ENCODE measurements at regions not wholly inside any gene's neighbourhood (a gene's known extent, or its start where the extent isn't known, plus 50 kb on each side); places are given as distances from the start of the nearest gene placed in this dataset.

GRCh38 chr14:104384776-104385071, 194.8 kb upstream of the C14orf180 start:
- Mint-ChIP-seq H3K4me3 (no peak overlapping the region), H3K27me3 (no peaks in the 10 kb centered on the region), H3K9me3 (peaks cover 16% of the 10 kb centered on the region), H3K27ac (ENCODE audit: low read depth) (no peak overlapping the region), H3K4me1 (peaks cover 4% of the 10 kb centered on the region), H3K36me3 (ENCODE audit: insufficient read depth) (no peaks in the 10 kb centered on the region)
- no peak for DNase-seq (ENCODE audit: low spot score in 2 of 2)
- no peak for ATAC-seq (replicated peaks; ENCODE audit: extremely low read depth, poor library complexity, severe bottlenecking)

- no peak for DNase-seq (ENCODE audit: low spot score in 2 of 2)
- Mint-ChIP-seq H3K9me3 (peaks cover 15% of the 10 kb centered on the region), H3K36me3 (ENCODE audit: insufficient read depth) (no peaks in the 10 kb centered on the region), H3K27ac (ENCODE audit: low read depth) (no peak overlapping the region), H3K27me3 (no peaks in the 10 kb centered on the region), H3K4me3 (no peak overlapping the region), H3K4me1 (peaks cover 8% of the 10 kb centered on the region)
- no peak for ATAC-seq (replicated peaks; ENCODE audit: extremely low read depth, poor library complexity, severe bottlenecking)
Observed at GRCh38 chr14:104385111-104385510, 194.5 kb upstream of the C14orf180 start.

GRCh38 chr14:104385531-104386101, 193.9 kb upstream of the C14orf180 start:
- H3K4me3 Mint-ChIP-seq, result no peak overlapping the region
- DNase-seq (ENCODE audit: low spot score in 2 of 2), result no peak
- H3K27ac Mint-ChIP-seq (ENCODE audit: low read depth), result no peak overlapping the region
- ATAC-seq (replicated peaks; ENCODE audit: extremely low read depth, poor library complexity, severe bottlenecking), result no peak
- H3K4me1 Mint-ChIP-seq, result peaks cover 13% of the 10 kb centered on the region
- H3K27me3 Mint-ChIP-seq, result no peaks in the 10 kb centered on the region
- peaks cover 9% of the 10 kb centered on the region for H3K9me3 Mint-ChIP-seq
- H3K36me3 Mint-ChIP-seq (ENCODE audit: insufficient read depth), result no peaks in the 10 kb centered on the region

GRCh38 chr14:104386151-104386841, 193.3 kb upstream of the C14orf180 start:
- H3K36me3 Mint-ChIP-seq (ENCODE audit: insufficient read depth), result no peaks in the 10 kb centered on the region
- no peaks in the 10 kb centered on the region for H3K27me3 Mint-ChIP-seq
- peaks cover 14% of the 10 kb centered on the region for H3K4me1 Mint-ChIP-seq
- ATAC-seq (replicated peaks; ENCODE audit: extremely low read depth, poor library complexity, severe bottlenecking), result no peak
- DNase-seq (ENCODE audit: low spot score in 2 of 2), result no peak
- H3K9me3 Mint-ChIP-seq, result peaks cover 6% of the 10 kb centered on the region
- H3K4me3 Mint-ChIP-seq, result no peak overlapping the region
- no peak overlapping the region for H3K27ac Mint-ChIP-seq (ENCODE audit: low read depth)

- H3K27me3 Mint-ChIP-seq, result no peaks in the 10 kb centered on the region
- peak overlapping the region; percentile 25 for H3K27ac Mint-ChIP-seq (ENCODE audit: low read depth)
- peaks cover 22% of the 10 kb centered on the region for H3K4me1 Mint-ChIP-seq
- no peak for DNase-seq (ENCODE audit: low spot score in 2 of 2)
- no peaks in the 10 kb centered on the region for H3K9me3 Mint-ChIP-seq
- no peak for ATAC-seq (replicated peaks; ENCODE audit: extremely low read depth, poor library complexity, severe bottlenecking)
- H3K4me3 Mint-ChIP-seq, result no peak overlapping the region
- peaks cover 2% of the 10 kb centered on the region for H3K36me3 Mint-ChIP-seq (ENCODE audit: insufficient read depth)
Observed at GRCh38 chr14:104387022-104388010, 192.2 kb upstream of the C14orf180 start.

GRCh38 chr14:104388011-104388521, 191.5 kb upstream of the C14orf180 start:
- no peaks in the 10 kb centered on the region for H3K27me3 Mint-ChIP-seq
- peak overlapping the region; percentile 25 for H3K27ac Mint-ChIP-seq (ENCODE audit: low read depth)
- no peak for ATAC-seq (replicated peaks; ENCODE audit: extremely low read depth, poor library complexity, severe bottlenecking)
- no peaks in the 10 kb centered on the region for H3K9me3 Mint-ChIP-seq
- H3K36me3 Mint-ChIP-seq (ENCODE audit: insufficient read depth), result peaks cover 2% of the 10 kb centered on the region
- no peak for DNase-seq (ENCODE audit: low spot score in 2 of 2)
- H3K4me1 Mint-ChIP-seq, result peaks cover 22% of the 10 kb centered on the region
- H3K4me3 Mint-ChIP-seq, result no peak overlapping the region

- Mint-ChIP-seq H3K9me3 (no peaks in the 10 kb centered on the region), H3K4me3 (peak overlapping the region; percentile 47), H3K4me1 (peaks cover 27% of the 10 kb centered on the region), H3K36me3 (ENCODE audit: insufficient read depth) (peaks cover 2% of the 10 kb centered on the region), H3K27me3 (no peaks in the 10 kb centered on the region), H3K27ac (ENCODE audit: low read depth) (peak overlapping the region; percentile 77)
- ATAC-seq (replicated peaks; ENCODE audit: extremely low read depth, poor library complexity, severe bottlenecking) (no peak), DNase-seq (ENCODE audit: low spot score in 2 of 2) (peak in 1 of 2 donors; percentile 13)
Observed at GRCh38 chr14:104388541-104389325, 190.8 kb upstream of the C14orf180 start.

GRCh38 chr14:104389326-104390220, 190.0 kb upstream of the C14orf180 start:
- DNase-seq (ENCODE audit: low spot score in 2 of 2), result peak in 1 of 2 donors; percentile 19
- H3K4me1 Mint-ChIP-seq, result peaks cover 35% of the 10 kb centered on the region
- peaks cover 2% of the 10 kb centered on the region for H3K36me3 Mint-ChIP-seq (ENCODE audit: insufficient read depth)
- peak; percentile 53 for ATAC-seq (replicated peaks; ENCODE audit: extremely low read depth, poor library complexity, severe bottlenecking)
- H3K27me3 Mint-ChIP-seq, result no peaks in the 10 kb centered on the region
- H3K4me3 Mint-ChIP-seq, result peak overlapping the region; percentile 47
- H3K9me3 Mint-ChIP-seq, result no peaks in the 10 kb centered on the region
- peak overlapping the region; percentile 77 for H3K27ac Mint-ChIP-seq (ENCODE audit: low read depth)

GRCh38 chr14:104390221-104390931, 189.2 kb upstream of the C14orf180 start:
- no peaks in the 10 kb centered on the region for H3K9me3 Mint-ChIP-seq
- peak in 1 of 2 donors; percentile 10 for DNase-seq (ENCODE audit: low spot score in 2 of 2)
- peak overlapping the region; percentile 47 for H3K4me3 Mint-ChIP-seq
- peak overlapping the region; percentile 77 for H3K27ac Mint-ChIP-seq (ENCODE audit: low read depth)
- H3K4me1 Mint-ChIP-seq, result peaks cover 43% of the 10 kb centered on the region
- H3K27me3 Mint-ChIP-seq, result no peaks in the 10 kb centered on the region
- ATAC-seq (replicated peaks; ENCODE audit: extremely low read depth, poor library complexity, severe bottlenecking), result no peak
- peaks cover 5% of the 10 kb centered on the region for H3K36me3 Mint-ChIP-seq (ENCODE audit: insufficient read depth)

GRCh38 chr14:104390941-104391901, 188.3 kb upstream of the C14orf180 start:
- H3K36me3 Mint-ChIP-seq (ENCODE audit: insufficient read depth), result peaks cover 5% of the 10 kb centered on the region
- H3K9me3 Mint-ChIP-seq, result no peaks in the 10 kb centered on the region
- no peaks in the 10 kb centered on the region for H3K27me3 Mint-ChIP-seq
- H3K27ac Mint-ChIP-seq (ENCODE audit: low read depth), result peak overlapping the region; percentile 87
- peaks cover 49% of the 10 kb centered on the region for H3K4me1 Mint-ChIP-seq
- peak overlapping the region; percentile 65 for H3K4me3 Mint-ChIP-seq
- DNase-seq (ENCODE audit: low spot score in 2 of 2), result peak in 1 of 2 donors; percentile 10
- ATAC-seq (replicated peaks; ENCODE audit: extremely low read depth, poor library complexity, severe bottlenecking), result no peak

Data from central memory CD8-positive, alpha-beta T cell (primary cell).